PC-9 (cell line): ENCODE measurements at regions not wholly inside any gene's neighbourhood (a gene's known extent, or its start where the extent isn't known, plus 50 kb on each side); places are given as distances from the start of the nearest gene placed in this dataset.

ENCODE experiments used
- BruUV-seq: library from RNA; stranded (reverse); fragments of 400-500 nt; replicated peaks from 2 replicates; lab custom pipeline; 2021; lab: Mats Ljungman, UMichigan
- CTCF ChIA-PET: fragments of 300-600 bp; sonication (Branson Sonifier 250); formaldehyde crosslinking; loops from one replicate; lab custom pipeline; 2022; ENCODE audit warnings: antibody characterized with exemption; lab: Charles Lee
- POLR2A ChIA-PET: fragments of 300-600 bp; sonication (Branson Sonifier 250); formaldehyde crosslinking; loops from one replicate; lab custom pipeline; 2022; ENCODE audit warnings: antibody characterized with exemption; ENCODE audit not compliant: unreplicated experiment; lab: Charles Lee
- DNase-seq, 2 experiments: peaks; one replicate each; pipeline versions ENCODE4 v3.0.0 to v3.0.0-alpha.2; 2015 to 2022; ENCODE audit warnings: mixed read lengths in 1 of 2
- H2AFZ ChIP-seq: fragments of 200-600 bp; sonication (generic); 2 replicates; pipeline ENCODE4 v1.8.1; 2017; ENCODE audit warnings: antibody characterized with exemption
- H3F3A ChIP-seq: fragments of 200-600 bp; sonication (generic); 2 replicates; pipeline ENCODE4 v1.8.1; 2017; ENCODE audit warnings: antibody characterized with exemption, mild to moderate bottlenecking, low read depth; ENCODE audit not compliant: insufficient read depth
- H3K27ac ChIP-seq: fragments of 200-600 bp; sonication (generic); 2 replicates; pipeline ENCODE4 v1.6.1; 2016; ENCODE audit warnings: mixed run types
- H3K27me3 ChIP-seq: fragments of 200-600 bp; sonication (generic); 2 replicates; pipeline ENCODE4 v1.6.1; 2016; ENCODE audit warnings: low read depth, mixed run types; ENCODE audit not compliant: insufficient read depth
- H3K36me3 ChIP-seq: fragments of 200-600 bp; sonication (generic); 2 replicates; pipeline ENCODE4 v1.6.1; 2016; ENCODE audit warnings: low read depth, mixed run types
- H3K4me1 ChIP-seq: fragments of 200-600 bp; sonication (generic); replicated peaks from 2 replicates; pipeline ENCODE4 v1.6.1; 2016; ENCODE audit warnings: mixed run types; ENCODE audit not compliant: insufficient read depth
- H3K4me2 ChIP-seq: fragments of 200-600 bp; sonication (generic); 2 replicates; pipeline ENCODE4 v1.6.1; 2017; ENCODE audit warnings: mixed run types
- H3K4me3 ChIP-seq: fragments of 200-600 bp; sonication (generic); 2 replicates; pipeline ENCODE4 v1.6.1; 2016; ENCODE audit warnings: mixed run types
- H3K79me2 ChIP-seq: fragments of 200-600 bp; sonication (generic); 2 replicates; pipeline ENCODE4 v1.6.1; 2017; ENCODE audit warnings: low read depth, mixed run types
- H3K9me2 ChIP-seq: fragments of 200-600 bp; sonication (generic); 2 replicates; pipeline ENCODE4 v1.8.1; 2017; ENCODE audit warnings: mild to moderate bottlenecking; ENCODE audit not compliant: insufficient read depth
- H3K9me3 ChIP-seq: fragments of 200-600 bp; sonication (generic); 2 replicates; pipeline ENCODE4 v1.8.1; 2016; ENCODE audit warnings: low read depth; ENCODE audit not compliant: insufficient read depth
- H4K20me1 ChIP-seq: fragments of 200-600 bp; sonication (generic); 2 replicates; pipeline ENCODE4 v1.8.1; 2017; ENCODE audit not compliant: insufficient read depth
- EZH2 ChIP-seq: fragments of 200-600 bp; sonication (generic); IDR thresholded peaks from 2 replicates; pipeline ENCODE4 v1.8.0; 2017; ENCODE audit warnings: antibody characterized with exemption, low read depth
- intact Hi-C: fragments of 100-400 bp; cut with micrococcal nuclease; formaldehyde crosslinking; loops from one replicate; pipeline ENCODE4 v1.10.0; 2022; ENCODE audit not compliant: unreplicated experiment
- TF ChIP-seq, protein P1 (sequence below): fragments of 200-600 bp; sonication (generic); conservative IDR thresholded peaks from 2 replicates; pipeline ENCODE4 v1.6.1; 2017; ENCODE audit warnings: mixed run types, antibody characterized with exemption, mild to moderate bottlenecking, moderate library complexity

DNA sequence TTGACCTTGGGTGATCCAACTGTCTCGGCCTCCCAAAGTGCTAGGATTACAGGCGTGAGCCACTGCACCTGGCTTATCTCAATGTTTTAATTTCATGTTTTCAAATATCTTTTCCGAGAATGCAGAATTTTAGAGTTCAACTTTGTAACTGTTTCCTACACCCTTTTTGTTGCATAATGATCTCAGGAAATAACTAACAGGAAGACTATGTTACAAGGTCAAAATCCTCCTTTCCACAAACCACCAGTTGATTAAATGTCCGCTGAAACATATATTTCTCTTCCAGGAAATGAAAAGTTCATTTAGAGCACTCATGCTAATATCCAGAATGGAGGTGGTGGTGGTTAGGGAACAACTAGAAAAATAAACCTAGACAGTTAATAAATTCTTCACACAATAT lies 377.8 kb downstream of the PPP4R3C start:
- Histone ChIP-seq H3K4me1 (no peaks in the 10 kb centered on the region), H3K27me3 (no peaks in the 10 kb centered on the region), H3F3A (no peaks in the 10 kb centered on the region), H3K79me2 (no peaks in the 10 kb centered on the region), H3K9me2 (no peaks in the 10 kb centered on the region), H3K27ac (no peak overlapping the region), H3K4me3 (no peak overlapping the region), H4K20me1 (no peaks in the 10 kb centered on the region), H3K4me2 (no peak overlapping the region), H3K36me3 (no peaks in the 10 kb centered on the region), H2AFZ (no peak overlapping the region), H3K9me3 (no peaks in the 10 kb centered on the region)
- intact Hi-C loops = no loop called here
- CTCF ChIA-PET = no interaction called here
- BruUV-seq = no TSS peak
- TF ChIP-seq, protein P1, sequence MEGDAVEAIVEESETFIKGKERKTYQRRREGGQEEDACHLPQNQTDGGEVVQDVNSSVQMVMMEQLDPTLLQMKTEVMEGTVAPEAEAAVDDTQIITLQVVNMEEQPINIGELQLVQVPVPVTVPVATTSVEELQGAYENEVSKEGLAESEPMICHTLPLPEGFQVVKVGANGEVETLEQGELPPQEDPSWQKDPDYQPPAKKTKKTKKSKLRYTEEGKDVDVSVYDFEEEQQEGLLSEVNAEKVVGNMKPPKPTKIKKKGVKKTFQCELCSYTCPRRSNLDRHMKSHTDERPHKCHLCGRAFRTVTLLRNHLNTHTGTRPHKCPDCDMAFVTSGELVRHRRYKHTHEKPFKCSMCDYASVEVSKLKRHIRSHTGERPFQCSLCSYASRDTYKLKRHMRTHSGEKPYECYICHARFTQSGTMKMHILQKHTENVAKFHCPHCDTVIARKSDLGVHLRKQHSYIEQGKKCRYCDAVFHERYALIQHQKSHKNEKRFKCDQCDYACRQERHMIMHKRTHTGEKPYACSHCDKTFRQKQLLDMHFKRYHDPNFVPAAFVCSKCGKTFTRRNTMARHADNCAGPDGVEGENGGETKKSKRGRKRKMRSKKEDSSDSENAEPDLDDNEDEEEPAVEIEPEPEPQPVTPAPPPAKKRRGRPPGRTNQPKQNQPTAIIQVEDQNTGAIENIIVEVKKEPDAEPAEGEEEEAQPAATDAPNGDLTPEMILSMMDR = no peak
- TF ChIP-seq EZH2 = no peak
- no peak for DNase-seq
- POLR2A ChIA-PET = no interaction called here

GRCh38 chrX:27078371-27078770 lies 384.8 kb downstream of the PPP4R3C start:
- POLR2A ChIA-PET = no interaction called here

GRCh38 chrX:27057883-27058282 lies 405.3 kb downstream of the PPP4R3C start:
- no peaks in the 10 kb centered on the region for H4K20me1 ChIP-seq
- H3K27ac ChIP-seq = no peak overlapping the region
- BruUV-seq = no TSS peak
- no peak overlapping the region for H3K4me2 ChIP-seq
- no peaks in the 10 kb centered on the region for H3K27me3 ChIP-seq
- no peak for DNase-seq
- H3K79me2 ChIP-seq = no peaks in the 10 kb centered on the region
- no peaks in the 10 kb centered on the region for H3K36me3 ChIP-seq
- CTCF ChIA-PET = no interaction called here
- H2AFZ ChIP-seq = no peak overlapping the region
- H3K9me2 ChIP-seq = no peaks in the 10 kb centered on the region
- H3K9me3 ChIP-seq = no peaks in the 10 kb centered on the region
- no peaks in the 10 kb centered on the region for H3K4me1 ChIP-seq
- TF ChIP-seq, protein P1 = no peak
- TF ChIP-seq EZH2 = no peak
- POLR2A ChIA-PET = no interaction called here
- H3K4me3 ChIP-seq = no peak overlapping the region
- H3F3A ChIP-seq = no peaks in the 10 kb centered on the region
- intact Hi-C loops = no loop called here

More at GRCh38 chrX:27078371-27078770, 384.8 kb downstream of the PPP4R3C start:
- Histone ChIP-seq H3F3A (no peaks in the 10 kb centered on the region), H2AFZ (no peak overlapping the region), H3K27ac (no peak overlapping the region), H3K4me1 (no peaks in the 10 kb centered on the region), H3K36me3 (no peaks in the 10 kb centered on the region), H3K27me3 (no peaks in the 10 kb centered on the region), H3K4me3 (no peak overlapping the region), H3K9me3 (no peaks in the 10 kb centered on the region), H3K9me2 (no peaks in the 10 kb centered on the region), H3K79me2 (no peaks in the 10 kb centered on the region), H3K4me2 (no peak overlapping the region), H4K20me1 (no peaks in the 10 kb centered on the region)
- intact Hi-C loops = no loop called here
- no peak for TF ChIP-seq EZH2
- TF ChIP-seq, protein P1 = no peak
- BruUV-seq = no TSS peak
- no peak for DNase-seq
- CTCF ChIA-PET = no interaction called here
